GM06990 (cell line): ENCODE measurements at regions not wholly inside any gene's neighbourhood (a gene's known extent, or its start where the extent isn't known, plus 50 kb on each side); places are given as distances from the start of the nearest gene placed in this dataset.

ENCODE experiments used
- DNase-seq: peaks from one replicate; pipeline ENCODE4 v3.0.0-alpha.2; 2011; ENCODE audit not compliant: insufficient read length; ENCODE audit errors: extremely low read depth
- H3K27me3 ChIP-seq: replicated peaks from 2 replicates; pipeline ENCODE4 v1.6.0; 2011; ENCODE audit warnings: low read length; ENCODE audit not compliant: control insufficient read depth, insufficient read depth
- H3K36me3 ChIP-seq: 2 replicates; pipeline ENCODE4 v1.5.1; 2011; ENCODE audit warnings: low read length; ENCODE audit not compliant: control insufficient read depth, insufficient read depth
- H3K4me3 ChIP-seq: replicated peaks from 2 replicates; pipeline ENCODE4 v1.5.1; 2011; ENCODE audit warnings: low read depth, mild to moderate bottlenecking, control low read depth, low read length
- TF ChIP-seq, protein P1 (sequence below): IDR thresholded peaks from 2 replicates; pipeline ENCODE4 v1.5.1; 2011; ENCODE audit warnings: low read length, control low read depth, mild to moderate bottlenecking, inconsistent platforms; ENCODE audit not compliant: insufficient read depth, poor library complexity, severe bottlenecking

DNA sequence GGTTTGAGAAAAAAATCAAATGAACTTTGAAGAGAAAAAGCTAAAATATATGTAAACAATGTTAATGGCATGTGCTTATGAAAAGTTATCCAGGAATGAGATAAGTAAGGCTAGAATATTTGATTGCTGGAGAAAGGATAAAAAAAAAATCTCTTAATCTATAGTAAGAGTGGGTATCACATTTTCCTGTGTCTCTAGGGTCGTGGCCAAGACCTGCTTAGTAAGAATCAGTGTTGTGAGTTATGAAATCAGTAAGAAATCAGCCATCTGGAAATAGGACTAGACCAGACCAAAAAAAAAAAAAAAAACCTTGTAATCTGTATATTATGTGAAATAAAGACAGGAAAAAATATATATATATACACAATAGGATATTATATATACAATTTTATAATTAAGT lies 1153.9 kb downstream of the CDH11 start:
- DNase-seq: no peak
- TF ChIP-seq, protein P1, sequence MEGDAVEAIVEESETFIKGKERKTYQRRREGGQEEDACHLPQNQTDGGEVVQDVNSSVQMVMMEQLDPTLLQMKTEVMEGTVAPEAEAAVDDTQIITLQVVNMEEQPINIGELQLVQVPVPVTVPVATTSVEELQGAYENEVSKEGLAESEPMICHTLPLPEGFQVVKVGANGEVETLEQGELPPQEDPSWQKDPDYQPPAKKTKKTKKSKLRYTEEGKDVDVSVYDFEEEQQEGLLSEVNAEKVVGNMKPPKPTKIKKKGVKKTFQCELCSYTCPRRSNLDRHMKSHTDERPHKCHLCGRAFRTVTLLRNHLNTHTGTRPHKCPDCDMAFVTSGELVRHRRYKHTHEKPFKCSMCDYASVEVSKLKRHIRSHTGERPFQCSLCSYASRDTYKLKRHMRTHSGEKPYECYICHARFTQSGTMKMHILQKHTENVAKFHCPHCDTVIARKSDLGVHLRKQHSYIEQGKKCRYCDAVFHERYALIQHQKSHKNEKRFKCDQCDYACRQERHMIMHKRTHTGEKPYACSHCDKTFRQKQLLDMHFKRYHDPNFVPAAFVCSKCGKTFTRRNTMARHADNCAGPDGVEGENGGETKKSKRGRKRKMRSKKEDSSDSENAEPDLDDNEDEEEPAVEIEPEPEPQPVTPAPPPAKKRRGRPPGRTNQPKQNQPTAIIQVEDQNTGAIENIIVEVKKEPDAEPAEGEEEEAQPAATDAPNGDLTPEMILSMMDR: no peak
- Histone ChIP-seq H3K4me3 (no peak overlapping the region), H3K27me3 (no peaks in the 10 kb centered on the region), H3K36me3 (no peaks in the 10 kb centered on the region)

- TF ChIP-seq, protein P1: no peak
- Histone ChIP-seq H3K27me3 (no peaks in the 10 kb centered on the region), H3K4me3 (no peak overlapping the region), H3K36me3 (no peaks in the 10 kb centered on the region)
- no peak for DNase-seq
Observed at GRCh38 chr16:63960321-63960720, 1161.5 kb downstream of the CDH11 start.

GRCh38 chr16:63947022-63947421 lies 1174.8 kb downstream of the CDH11 start:
- no peak overlapping the region for H3K4me3 ChIP-seq
- TF ChIP-seq, protein P1: no peak
- no peaks in the 10 kb centered on the region for H3K27me3 ChIP-seq
- no peak for DNase-seq
- H3K36me3 ChIP-seq: no peaks in the 10 kb centered on the region

- DNase-seq: no peak
Observed at GRCh38 chr16:63945806-63946205, 1176.1 kb downstream of the CDH11 start.

GRCh38 chr16:63943566-63943965 lies 1178.3 kb downstream of the CDH11 start:
- Histone ChIP-seq H3K27me3 (no peaks in the 10 kb centered on the region), H3K4me3 (no peak overlapping the region), H3K36me3 (no peaks in the 10 kb centered on the region)
- no peak for DNase-seq
- TF ChIP-seq, protein P1: no peak

More at GRCh38 chr16:63945806-63946205, 1176.1 kb downstream of the CDH11 start:
- Histone ChIP-seq H3K27me3 (no peaks in the 10 kb centered on the region), H3K4me3 (no peak overlapping the region), H3K36me3 (no peaks in the 10 kb centered on the region)
- TF ChIP-seq, protein P1: no peak

DNA sequence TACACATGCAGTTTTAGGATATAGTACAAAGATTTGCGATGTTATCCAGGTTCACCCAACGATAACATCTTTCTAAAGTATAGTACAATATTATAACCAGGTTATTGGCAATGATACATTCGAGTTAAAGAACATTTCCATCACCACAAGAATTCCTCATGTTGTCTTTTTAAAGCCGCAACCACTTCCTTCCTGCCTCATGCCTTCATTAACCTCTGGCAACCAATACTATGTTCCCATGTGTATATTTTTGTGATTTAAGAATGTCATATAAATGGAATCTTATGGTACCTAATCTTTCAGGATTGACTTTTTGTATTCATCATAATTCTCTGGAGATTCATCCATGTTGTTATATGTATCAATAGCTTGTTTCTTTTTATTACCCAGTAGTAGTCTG lies 1183.2 kb downstream of the CDH11 start:
- Histone ChIP-seq H3K27me3 (no peaks in the 10 kb centered on the region), H3K36me3 (no peaks in the 10 kb centered on the region)
- DNase-seq: no peak

More for the DNA sequence above, 1183.2 kb downstream of the CDH11 start:
- no peak overlapping the region for H3K4me3 ChIP-seq
- TF ChIP-seq, protein P1: no peak
